NCI-H2107 treated with DMSO at 0.1 percent for 48 hours (cell line): ENCODE measurements at regions not wholly inside any gene's neighbourhood (a gene's known extent, or its start where the extent isn't known, plus 50 kb on each side); places are given as distances from the start of the nearest gene placed in this dataset.

ENCODE experiments used
- DNase-seq: peaks from one replicate; lab custom pipeline; 2025; ENCODE audit not compliant: unreplicated experiment; lab: John Stamatoyannopoulos, UW

GRCh38 chr9:14031810-14032209 lies 282.1 kb downstream of the NFIB start:
- no peak for DNase-seq

DNA sequence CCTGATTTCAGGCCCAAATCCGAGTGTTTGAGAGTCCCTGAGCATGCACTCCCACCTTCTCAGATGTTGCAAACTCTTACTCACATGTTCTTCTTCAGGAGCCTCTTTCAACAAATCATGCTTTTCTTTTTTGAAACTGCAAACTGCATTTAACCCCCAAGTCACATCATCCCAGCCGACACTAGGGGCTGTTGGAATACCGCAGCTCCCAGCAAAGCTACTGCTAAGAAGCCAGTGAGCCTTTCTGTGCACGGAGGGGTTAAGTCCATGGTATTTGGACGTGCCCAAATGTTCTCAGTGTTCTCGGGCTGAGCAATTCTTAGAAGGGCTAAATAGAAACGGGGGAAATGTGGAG lies 282.9 kb downstream of the NFIB start:
- peak; percentile 69 for DNase-seq

DNA sequence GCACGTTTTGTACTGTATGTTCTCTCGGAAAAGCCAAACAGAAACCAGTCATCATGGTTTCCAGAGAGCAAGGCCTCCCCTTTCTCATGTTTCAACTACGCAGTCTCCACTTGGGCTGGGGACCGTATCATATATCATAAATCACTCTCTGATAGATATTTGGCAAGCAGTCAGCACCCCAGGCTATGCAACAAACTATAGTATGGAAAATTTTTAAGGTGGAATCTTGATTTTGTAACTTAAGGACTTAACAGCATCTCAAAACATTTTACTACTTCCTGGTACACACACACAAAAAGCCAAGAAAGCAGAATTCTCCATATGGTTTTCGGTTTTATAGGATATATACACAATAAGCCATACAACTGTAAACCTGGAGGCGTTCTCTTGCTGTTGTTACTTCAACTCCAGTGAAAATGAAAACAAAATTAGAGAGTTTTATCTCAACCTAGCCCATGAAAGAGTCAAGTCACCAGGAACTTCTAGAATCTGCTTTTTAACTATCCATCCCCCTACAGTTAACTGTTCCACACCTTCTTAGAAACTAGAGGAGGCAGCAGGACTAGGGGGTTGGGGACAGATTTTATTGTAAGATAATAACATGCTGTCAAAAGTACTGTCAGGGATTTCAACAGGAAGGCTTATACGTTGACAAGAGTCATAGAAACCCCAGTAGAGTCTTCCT lies 283.4 kb downstream of the NFIB start:
- peak; percentile 88 for DNase-seq

DNA sequence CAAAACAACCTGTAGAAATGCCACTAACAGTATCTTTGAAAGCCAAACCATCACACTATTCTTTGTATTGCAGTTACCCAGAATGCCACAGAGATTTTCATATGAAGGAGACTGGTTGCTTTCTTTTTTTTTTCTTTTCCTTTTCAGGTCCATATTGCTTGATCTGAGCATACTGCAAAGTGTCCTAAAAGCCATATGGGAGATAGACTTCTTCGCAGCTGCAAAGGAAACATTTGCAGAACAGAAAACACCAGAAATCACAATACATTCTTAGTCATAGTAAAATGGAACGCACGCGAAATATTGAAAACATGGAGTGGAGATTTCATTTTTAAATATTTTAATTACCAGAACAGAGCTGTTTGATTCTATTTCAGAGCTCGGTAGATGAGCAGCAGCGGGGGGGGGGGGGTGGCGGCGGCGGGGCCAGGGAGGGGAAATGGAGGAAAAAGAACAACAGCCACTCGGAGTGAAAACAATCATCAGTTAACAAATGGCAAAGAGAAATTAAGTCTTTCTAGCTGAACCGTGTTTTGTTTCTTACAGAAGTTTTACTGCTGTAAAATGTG lies 284.1 kb downstream of the NFIB start:
- DNase-seq = peak; percentile 80

DNA sequence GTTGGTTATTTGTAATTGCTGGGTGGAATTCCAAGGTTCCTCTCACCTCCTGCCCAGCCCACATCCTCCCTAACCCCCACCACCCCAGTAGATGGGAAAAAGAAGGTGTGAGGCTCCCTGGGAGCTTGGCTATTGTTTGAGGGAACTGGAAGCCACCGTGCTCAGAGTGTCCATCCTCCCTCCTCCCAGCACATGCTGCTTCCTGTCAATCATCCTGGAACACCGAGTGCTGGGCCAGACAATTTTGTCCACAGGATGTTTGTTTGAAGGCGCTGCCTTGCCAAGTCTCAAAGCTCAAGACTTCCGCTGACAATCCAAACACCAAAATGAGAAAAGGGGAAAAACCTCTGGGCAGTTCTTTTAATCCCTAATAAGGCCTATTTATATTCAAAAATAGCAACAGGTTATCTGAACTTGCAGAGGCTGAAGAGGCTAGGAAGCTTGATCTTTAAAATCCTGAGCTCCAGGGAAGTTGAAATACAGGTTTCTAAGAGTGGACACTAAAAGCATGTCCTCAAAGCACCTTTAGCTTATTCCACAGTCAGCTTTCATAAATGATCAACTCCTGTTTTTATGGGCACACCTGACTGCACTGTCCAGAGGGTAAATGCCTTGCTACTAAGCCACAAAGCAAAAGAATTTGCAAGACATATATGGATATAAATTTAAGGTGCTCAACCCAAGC lies 286.7 kb downstream of the NFIB start:
- no peak for DNase-seq

DNA sequence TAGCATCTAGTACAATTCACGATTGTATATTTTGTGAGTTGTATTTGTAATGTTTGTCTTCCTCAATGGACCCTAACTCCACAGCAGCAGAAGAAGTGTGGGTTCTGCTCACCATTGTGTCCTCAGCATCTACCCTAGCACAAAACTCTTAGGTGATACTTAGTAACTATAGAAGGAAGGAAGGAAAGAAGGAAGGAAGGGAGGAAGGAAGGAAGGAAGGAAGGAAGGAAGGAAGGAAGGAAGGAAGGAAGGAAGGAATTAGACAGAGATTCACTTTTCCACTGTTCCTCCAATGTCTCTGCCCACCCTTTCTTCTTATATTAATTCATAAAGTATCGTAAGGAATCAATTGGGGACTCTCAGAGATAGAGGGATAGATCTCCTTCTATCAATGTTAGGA lies 288.2 kb downstream of the NFIB start:
- DNase-seq = no peak

GRCh38 chr9:14023285-14023684 lies 290.7 kb downstream of the NFIB start:
- DNase-seq = no peak

DNA sequence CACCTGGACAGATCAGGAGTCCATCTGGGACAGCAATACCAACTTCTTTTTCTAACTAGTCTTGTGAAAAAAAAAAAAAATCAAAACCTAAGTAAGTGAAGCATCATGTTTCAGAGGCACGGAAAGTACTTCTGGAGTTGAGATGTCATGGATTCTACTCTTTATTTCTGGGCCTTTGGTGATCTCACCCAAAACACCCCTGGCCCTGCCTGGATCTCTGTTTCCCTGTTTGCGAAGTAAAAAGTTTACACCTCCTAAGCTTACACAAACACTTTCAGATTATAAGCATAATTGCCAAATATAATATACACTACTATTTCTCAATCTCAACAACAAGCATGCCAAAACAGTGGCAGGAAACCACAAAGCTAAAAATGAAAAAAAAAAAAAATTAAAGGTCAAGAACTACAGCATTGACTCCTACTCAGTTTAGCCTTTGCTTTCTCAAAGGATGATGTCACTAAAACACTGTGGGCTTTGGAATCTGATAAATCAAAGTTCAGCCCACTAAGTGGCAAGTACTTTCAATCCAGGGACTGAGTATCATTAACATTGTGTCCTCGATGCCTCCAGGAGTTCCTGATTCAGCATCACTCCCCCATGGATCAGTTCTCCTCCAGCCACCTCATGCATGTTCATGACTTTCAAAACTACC lies 291.9 kb downstream of the NFIB start:
- DNase-seq = no peak

- DNase-seq = no peak
Measured at GRCh38 chr9:14018081-14018480, 295.9 kb downstream of the NFIB start.

DNA sequence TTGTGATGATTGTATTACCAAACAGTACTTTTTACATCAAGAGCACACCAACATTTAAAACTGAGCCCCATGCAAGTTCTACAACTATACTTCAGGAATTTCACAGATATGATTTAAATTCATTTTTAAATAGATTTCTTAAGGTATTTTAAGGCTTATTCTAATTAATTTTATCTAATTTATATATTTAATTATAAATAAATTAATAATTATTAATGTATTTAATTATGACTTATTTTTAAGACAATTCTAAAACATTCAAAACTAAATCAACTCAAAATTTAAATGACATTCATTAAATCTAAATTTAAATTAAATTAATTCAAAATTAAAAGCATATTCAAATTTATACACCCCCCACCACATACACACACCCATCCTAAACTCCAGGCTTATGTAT lies 299.2 kb downstream of the NFIB start:
- DNase-seq = no peak

DNA sequence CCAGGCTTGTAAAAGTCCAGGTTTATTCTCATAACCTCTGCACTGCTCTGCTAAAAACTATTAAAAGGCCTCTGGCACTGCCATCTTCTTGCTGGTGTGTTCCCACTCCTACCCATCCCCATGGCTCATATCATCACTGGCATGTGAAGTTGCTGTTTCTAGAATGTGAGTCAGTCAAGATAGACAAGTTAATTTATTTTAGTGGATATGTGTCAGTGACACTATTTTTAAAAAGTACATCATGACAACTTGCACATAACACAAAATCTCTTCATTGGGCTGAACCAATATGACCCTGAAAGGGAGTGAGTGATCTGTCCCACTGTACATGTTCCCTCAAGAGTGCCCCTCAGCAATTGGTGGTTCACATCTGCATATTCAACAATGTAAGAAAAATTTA lies 299.7 kb downstream of the NFIB start:
- DNase-seq = no peak

GRCh38 chr9:14011799-14012560 lies 302.0 kb downstream of the NFIB start:
- no peak for DNase-seq

DNA sequence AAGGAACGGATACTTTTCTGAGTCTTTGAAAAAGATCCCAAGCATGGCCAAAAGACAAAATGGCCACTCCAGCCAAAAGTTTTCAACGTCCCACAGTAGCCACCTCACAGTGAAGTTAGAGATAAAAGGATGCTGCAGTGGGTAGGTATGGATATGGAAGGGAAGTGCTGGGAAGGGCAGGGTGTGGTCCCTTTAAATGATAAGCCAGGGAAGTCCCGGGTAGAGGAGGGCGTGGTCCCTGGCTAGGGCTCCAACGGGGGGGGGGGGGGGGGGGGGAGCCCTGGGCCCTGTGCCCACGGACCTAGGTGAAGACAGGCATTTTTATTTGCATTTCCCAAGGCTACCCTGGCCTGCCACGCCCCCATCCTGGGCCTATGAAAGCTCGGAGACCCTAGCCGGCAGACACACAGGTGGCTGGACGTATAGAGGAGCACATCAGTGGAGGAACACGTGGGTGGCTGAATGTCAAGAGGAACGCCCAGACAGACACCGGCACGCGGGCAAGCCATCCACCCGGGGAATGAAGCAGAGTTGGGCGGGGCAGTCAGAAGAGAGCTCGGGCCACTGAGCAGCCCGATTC lies 306.7 kb downstream of the NFIB start:
- DNase-seq = no peak

- no peak for DNase-seq
Measured at GRCh38 chr9:14006386-14007187, 307.4 kb downstream of the NFIB start.

DNA sequence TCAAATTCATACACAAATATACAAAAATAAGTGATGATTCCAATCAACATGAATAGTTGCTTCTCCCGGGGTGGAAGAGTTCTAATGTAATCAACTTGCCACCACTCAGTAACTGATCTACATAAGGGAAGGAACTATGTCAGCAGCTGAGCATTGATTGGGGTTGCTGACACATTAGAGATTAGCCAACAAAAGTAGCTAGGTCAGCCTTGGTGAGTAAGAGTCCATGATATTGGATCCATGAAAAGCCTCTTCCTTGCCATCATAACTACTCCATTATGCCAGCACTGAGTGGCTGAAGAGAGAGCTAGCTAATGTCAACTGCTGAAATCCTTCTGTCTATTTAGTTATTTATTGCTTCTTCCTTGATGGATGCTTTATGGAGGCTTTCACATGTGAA lies 309.8 kb downstream of the NFIB start:
- no peak for DNase-seq

- no peak for DNase-seq
Measured at GRCh38 chr9:13994240-13994639, 319.7 kb downstream of the NFIB start.

DNA sequence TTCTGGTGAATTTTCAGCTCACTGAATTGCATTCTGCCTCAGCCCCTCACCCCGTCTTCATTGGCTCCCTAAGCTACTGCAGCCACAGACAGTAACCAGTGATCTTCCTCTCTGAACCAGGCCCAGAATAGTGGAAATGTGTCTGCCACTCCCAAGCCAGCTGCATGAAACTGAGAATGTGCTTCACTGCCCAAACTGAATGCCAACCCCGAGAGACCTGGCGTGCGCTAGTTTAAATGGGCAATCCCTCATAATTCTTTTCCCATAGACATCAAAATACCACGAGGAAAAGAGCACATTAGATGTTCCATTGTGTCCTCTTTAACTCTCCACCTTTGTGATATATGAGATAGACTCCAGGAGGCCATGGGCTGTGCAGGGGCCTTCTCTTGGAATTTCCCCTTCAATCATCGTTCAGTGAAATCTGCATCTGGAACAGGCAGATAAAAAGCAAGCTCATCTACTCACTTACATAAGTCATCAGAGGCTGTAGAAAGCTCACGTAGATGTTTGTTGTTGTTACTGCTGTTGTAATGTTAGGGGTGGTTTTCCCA lies 320.2 kb downstream of the NFIB start:
- DNase-seq = peak; percentile 72

- DNase-seq = peak; percentile 99
Measured at GRCh38 chr9:13992138-13993088, 321.5 kb downstream of the NFIB start.

DNA sequence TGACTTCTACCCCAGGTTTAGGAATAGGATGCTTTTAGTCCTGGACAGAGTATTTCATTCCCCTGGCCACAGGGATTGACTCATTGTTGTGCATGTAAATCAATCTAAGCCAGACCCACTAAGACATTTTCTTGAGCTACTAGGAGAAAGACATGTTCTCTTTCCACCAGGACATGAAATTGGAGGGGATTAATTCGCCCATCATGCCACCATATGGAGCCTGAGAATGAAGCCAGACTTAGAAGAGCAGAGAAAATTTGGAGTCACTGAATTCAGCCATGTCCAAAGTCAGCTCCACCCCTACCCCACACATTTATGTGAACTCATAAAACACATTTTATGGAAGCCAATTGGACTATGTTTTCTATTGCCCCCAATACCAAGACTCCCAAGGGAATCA lies 322.5 kb downstream of the NFIB start:
- no peak for DNase-seq
